Right lobe of liver (tissue), 6 donors: ENCODE measurements at regions not wholly inside any gene's neighbourhood (a gene's known extent, or its start where the extent isn't known, plus 50 kb on each side); places are given as distances from the start of the nearest gene placed in this dataset.

Experiments
- ATAC-seq, 4 donors: fragments of 200-7000 bp; cut with Tn5 transposase; one replicate each; pipeline ENCODE4 v1.9.1; 2020; ENCODE audit warnings: mild to moderate bottlenecking in 4 of 4, moderate library complexity in 4 of 4
- DNase-seq, 3 donors: peaks; one replicate each; pipeline ENCODE4 v3.0.0-alpha.2; 2020
- H3K27ac ChIP-seq, 3 donors: fragments of 200-600 bp; one replicate each; pipeline ENCODE4 v1.8.0; 2022
- H3K27me3 ChIP-seq, 2 donors: fragments of 200-600 bp; one replicate each; pipeline ENCODE4 v1.8.0; 2022
- H3K36me3 ChIP-seq, 4 donors: fragments of 200-600 bp; sonication (generic) in 1 of 4; one replicate each; pipeline versions ENCODE4 v1.5.1 to v1.8.0; 2017 to 2022; ENCODE audit warnings: control low read depth in 1 of 4
- H3K4me1 ChIP-seq, 4 donors: fragments of 200-600 bp; sonication (generic) in 1 of 4; one replicate each; pipeline versions ENCODE4 v1.5.1 to v1.8.0; 2017 to 2022; ENCODE audit warnings: control low read depth in 1 of 4
- H3K4me3 ChIP-seq, 3 donors: fragments of 200-600 bp; one replicate each; pipeline ENCODE4 v1.8.0; 2022
- H3K9me3 ChIP-seq, 4 donors: fragments of 200-600 bp; sonication (generic) in 1 of 4; one replicate each; pipeline versions ENCODE4 v1.5.1 to v1.8.0; 2017 to 2022; ENCODE audit warnings: control low read depth in 1 of 4
- CTCF ChIP-seq, 4 donors: fragments of 200-600 bp in 3 of 4; fragments of 450-650 bp in 1 of 4; IDR thresholded peaks; one replicate each; pipeline versions ENCODE4 v1.5.1 to v1.8.0; 2016 to 2022; ENCODE audit warnings: antibody characterized with exemption in 4 of 4, mild to moderate bottlenecking in 2 of 4
- POLR2A ChIP-seq: fragments of 450-650 bp; IDR thresholded peaks from one replicate; pipeline ENCODE4 v1.6.1; 2017; ENCODE audit warnings: antibody characterized with exemption, mild to moderate bottlenecking
- WGBS: methylation state at CpG from one replicate; pipeline ENCODE4 v1.1.6; 2018; ENCODE audit warnings: low coverage, low lambda C conversion rate; ENCODE audit not compliant: insufficient coverage; ENCODE audit errors: missing lambda C conversion rate; 5-methylcytosine and 5-hydroxymethylcytosine counted together
- intact Hi-C, 2 donors: fragments of 100-400 bp; cut with DNase I; formaldehyde crosslinking; loops; one replicate each; pipeline versions ENCODE4 v1.11.2 to v1.14.1; 2022
- donor health status: DM: no; HTN: yes; CAD: no.
- donor health status: DM: no; HTN: no; CAD: no.
- donor health status: DM: no; HTN: no; CAD: no.
- donor health status: DM: no; HTN: yes; CAD: no.
- donor health status: DM: no; HTN: yes; CAD: no.

DNA sequence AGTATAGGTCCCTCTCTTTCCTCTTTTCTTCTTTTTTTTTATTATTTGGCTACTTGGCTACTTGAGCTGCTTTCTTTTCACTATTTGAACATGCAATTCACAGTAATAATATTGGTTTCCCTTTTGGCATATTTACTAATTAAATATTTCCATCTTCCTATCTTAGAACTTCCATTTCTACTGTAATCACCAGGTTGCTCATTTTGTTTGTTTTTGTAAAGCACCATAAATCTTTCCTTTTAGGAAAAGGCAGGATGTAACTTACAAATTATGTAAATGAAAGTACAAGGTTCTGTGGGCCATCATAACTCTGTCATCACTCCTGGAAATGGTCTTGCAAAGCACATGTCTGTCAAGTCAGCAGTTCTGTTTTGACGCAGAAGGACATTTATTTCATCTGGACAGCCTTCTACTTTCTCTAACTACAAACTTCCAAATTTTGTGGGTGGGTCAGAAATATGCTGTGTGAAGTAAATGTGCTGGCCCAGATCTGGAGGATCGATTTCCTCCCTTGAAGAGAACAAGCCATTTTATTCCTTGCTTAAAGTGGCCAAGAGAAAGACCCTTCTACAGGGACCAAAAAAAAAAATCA lies 71.7 kb upstream of the TNFSF18 start:
- Histone ChIP-seq H3K4me3 (peak overlapping the region in 1 of 3 donors; percentile 28), H3K4me1 (peaks cover 0 to 36% (median 12%) of the 10 kb centered on the region in 4 donors), H3K27ac (peak overlapping the region; percentile 75 to 90 (median 82)), H3K9me3 (no peaks in the 10 kb centered on the region), H3K36me3 (no peaks in the 10 kb centered on the region), H3K27me3 (no peaks in the 10 kb centered on the region)
- DNase-seq (no peak), ATAC-seq (peak in 2 of 4 donors; percentile 1 to 4)
- intact Hi-C loops = no loop called here
- no peak for TF ChIP-seq CTCF (IDR thresholded peaks at IDR 0.05)
- WGBS = 23% methylated on average over 2 of the region's 2 CpGs

DNA sequence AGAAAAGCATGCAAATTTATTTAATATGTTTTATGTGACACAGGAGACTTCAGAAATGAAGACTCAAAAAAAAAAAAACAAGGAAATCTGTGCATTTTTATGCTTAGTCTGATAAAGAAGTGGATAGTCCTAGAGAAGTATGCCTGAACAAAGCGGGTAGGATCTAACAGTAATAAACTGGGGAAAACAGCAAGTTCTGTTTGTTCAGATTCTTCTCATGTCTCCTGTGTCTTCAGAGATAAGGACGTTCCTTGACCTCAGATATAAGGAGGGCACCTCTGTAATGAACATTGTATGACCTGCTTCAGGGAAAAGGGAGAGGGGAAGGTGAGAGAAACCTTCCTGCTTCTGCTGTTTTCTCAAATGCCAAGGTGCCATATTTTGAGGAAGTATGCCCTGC lies 67.7 kb upstream of the TNFSF18 start:
- H3K36me3 ChIP-seq = no peaks in the 10 kb centered on the region
- H3K27ac ChIP-seq = no peak overlapping the region
- TF ChIP-seq CTCF (IDR thresholded peaks at IDR 0.05) (no peak), POLR2A (no peak)
- peaks cover 0 to 16% (median under 1%) of the 10 kb centered on the region in 4 donors for H3K4me1 ChIP-seq
- DNase-seq (no peak), ATAC-seq (no peak)
- intact Hi-C loops = no loop called here
- WGBS = 64% methylated on average over 2 of the region's 2 CpGs
- no peaks in the 10 kb centered on the region for H3K27me3 ChIP-seq
- no peaks in the 10 kb centered on the region for H3K9me3 ChIP-seq
- H3K4me3 ChIP-seq = no peak overlapping the region

GRCh38 chr1:173117761-173118160 lies 67.0 kb upstream of the TNFSF18 start:
- DNase-seq (no peak), ATAC-seq (no peak)
- Histone ChIP-seq H3K9me3 (no peaks in the 10 kb centered on the region), H3K4me1 (peaks cover 0 to 9% (median 0%) of the 10 kb centered on the region in 4 donors), H3K27me3 (no peaks in the 10 kb centered on the region), H3K4me3 (no peak overlapping the region), H3K36me3 (no peaks in the 10 kb centered on the region), H3K27ac (no peak overlapping the region)
- TF ChIP-seq CTCF (IDR thresholded peaks at IDR 0.05) = no peak
- no peak for TF ChIP-seq POLR2A
- WGBS = 80% methylated on average over 2 of the region's 2 CpGs
- intact Hi-C loops = no loop called here

GRCh38 chr1:173117108-173117633 lies 66.4 kb upstream of the TNFSF18 start:
- WGBS = 50% methylated on average over 1 of the region's 1 CpG
- H3K36me3 ChIP-seq = no peaks in the 10 kb centered on the region
- no peak overlapping the region for H3K27ac ChIP-seq
- DNase-seq = no peak
- ATAC-seq = peak in 2 of 4 donors; percentile 53 to 59
- H3K27me3 ChIP-seq = no peaks in the 10 kb centered on the region
- no peak overlapping the region for H3K4me3 ChIP-seq
- TF ChIP-seq POLR2A = no peak
- no peak for TF ChIP-seq CTCF (IDR thresholded peaks at IDR 0.05)
- intact Hi-C loops = no loop called here
- H3K9me3 ChIP-seq = no peaks in the 10 kb centered on the region
- peaks cover 0 to 3% (median 0%) of the 10 kb centered on the region in 4 donors for H3K4me1 ChIP-seq
